Esophagus squamous epithelium (tissue), 5 donors: ENCODE measurements at regions not wholly inside any gene's neighbourhood (a gene's known extent, or its start where the extent isn't known, plus 50 kb on each side); places are given as distances from the start of the nearest gene placed in this dataset.

Source experiments
- DNase-seq: peaks from one replicate; lab custom pipeline; 2025; lab: John Stamatoyannopoulos, UW
- H3K27ac ChIP-seq, 4 donors: fragments of 200-600 bp; sonication (generic); one replicate each; pipeline ENCODE4 v1.5.1; 2016 to 2019; ENCODE audit warnings: mild to moderate bottlenecking in 1 of 4
- H3K27me3 ChIP-seq, 4 donors: fragments of 200-600 bp; sonication (generic); 1 replicate in 3 of 4; 2 replicates in 1 of 4; pipeline versions ENCODE4 v1.5.1 to v1.6.0; 2017 to 2021; ENCODE audit warnings: antibody characterized with exemption in 1 of 4
- H3K36me3 ChIP-seq, 3 donors: fragments of 200-600 bp; sonication (generic); one replicate each; pipeline ENCODE4 v1.5.1; 2016 to 2019
- H3K4me1 ChIP-seq, 3 donors: fragments of 200-600 bp; sonication (generic); one replicate each; pipeline ENCODE4 v1.5.1; 2017 to 2019
- H3K4me3 ChIP-seq, 4 donors: fragments of 200-600 bp; sonication (generic); 1 replicate in 3 of 4; 2 replicates in 1 of 4; pipeline ENCODE4 v1.5.1; 2016 to 2019; ENCODE audit warnings: mild to moderate bottlenecking in 2 of 4, moderate library complexity in 1 of 4
- H3K9me3 ChIP-seq, 3 donors: fragments of 200-600 bp; sonication (generic); one replicate each; pipeline ENCODE4 v1.5.1; 2016 to 2019
- POLR2A ChIP-seq, 4 donors: fragments of 450-650 bp; IDR thresholded peaks; one replicate each; pipeline ENCODE4 v1.6.1; 2017; ENCODE audit warnings: antibody characterized with exemption in 4 of 4, mild to moderate bottlenecking in 4 of 4, moderate library complexity in 3 of 4
- WGBS, 2 donors: methylation state at CpG; one replicate each; pipeline ENCODE4 v1.1.5; 2018; 5-methylcytosine and 5-hydroxymethylcytosine counted together
- intact Hi-C: fragments of 100-400 bp; cut with DNase I; formaldehyde crosslinking; loops from one replicate; pipeline ENCODE4 v1.15.0; 2022
- TF ChIP-seq, protein P1 (sequence below), 6 experiments: fragments of 450-650 bp in 4 of 6; fragments of 200-600 bp in 2 of 6; sonication (generic) in 2 of 6; IDR thresholded peaks; one replicate each; pipeline ENCODE4 v1.5.1; 2016 to 2019; ENCODE audit warnings: antibody characterized with exemption in 6 of 6, mild to moderate bottlenecking in 4 of 6, moderate library complexity in 4 of 6
- donor health status: DM: yes; HTN: yes; CAD: no.

DNA sequence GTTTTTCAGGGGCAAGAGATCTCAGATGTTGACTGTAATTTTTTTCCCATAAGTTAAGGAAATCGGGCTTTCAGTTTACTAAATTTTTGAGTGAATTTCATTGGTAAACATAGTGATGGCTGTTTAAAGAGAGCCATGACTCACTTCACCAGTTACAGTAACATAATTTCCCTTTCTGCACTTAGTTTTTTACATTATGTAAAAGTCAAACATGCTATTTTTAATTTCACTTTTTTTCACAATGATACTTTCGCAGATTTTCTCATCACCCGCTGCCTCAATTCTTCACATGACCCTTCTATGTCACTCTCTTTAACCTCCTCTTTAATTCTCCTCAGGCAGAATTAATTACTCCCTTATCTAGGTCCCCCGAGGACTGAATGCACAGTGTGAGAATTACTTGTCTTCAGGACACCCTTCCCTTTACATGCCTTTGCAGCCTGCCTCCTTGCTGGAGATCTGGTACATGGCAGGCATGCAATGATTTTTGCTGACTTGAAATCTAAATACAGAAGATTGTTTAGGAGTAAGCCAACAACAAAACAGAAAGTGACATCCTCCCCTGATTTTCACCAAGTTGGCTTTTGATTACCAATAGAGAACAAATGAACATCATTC is 217.5 kb upstream of the S1PR3 start:
- DNase-seq, result no peak
- Histone ChIP-seq H3K9me3 (no peaks in the 10 kb centered on the region), H3K4me1 (peaks cover 0 to 21% (median 21%) of the 10 kb centered on the region in 3 donors), H3K27me3 (no peaks in the 10 kb centered on the region), H3K27ac (no peak overlapping the region), H3K4me3 (no peak overlapping the region), H3K36me3 (no peaks in the 10 kb centered on the region)
- WGBS, 2 donors, result 57 to 71% methylated on average over 4 of the region's 4 CpGs
- intact Hi-C loops, result loop anchor here (10.0 kb wide), 1 partner anchor 59 kb away; no protein-coding TSS in a partner anchor
- TF ChIP-seq POLR2A (IDR thresholded peaks at IDR 0.05), result no peak
- TF ChIP-seq, protein P1, sequence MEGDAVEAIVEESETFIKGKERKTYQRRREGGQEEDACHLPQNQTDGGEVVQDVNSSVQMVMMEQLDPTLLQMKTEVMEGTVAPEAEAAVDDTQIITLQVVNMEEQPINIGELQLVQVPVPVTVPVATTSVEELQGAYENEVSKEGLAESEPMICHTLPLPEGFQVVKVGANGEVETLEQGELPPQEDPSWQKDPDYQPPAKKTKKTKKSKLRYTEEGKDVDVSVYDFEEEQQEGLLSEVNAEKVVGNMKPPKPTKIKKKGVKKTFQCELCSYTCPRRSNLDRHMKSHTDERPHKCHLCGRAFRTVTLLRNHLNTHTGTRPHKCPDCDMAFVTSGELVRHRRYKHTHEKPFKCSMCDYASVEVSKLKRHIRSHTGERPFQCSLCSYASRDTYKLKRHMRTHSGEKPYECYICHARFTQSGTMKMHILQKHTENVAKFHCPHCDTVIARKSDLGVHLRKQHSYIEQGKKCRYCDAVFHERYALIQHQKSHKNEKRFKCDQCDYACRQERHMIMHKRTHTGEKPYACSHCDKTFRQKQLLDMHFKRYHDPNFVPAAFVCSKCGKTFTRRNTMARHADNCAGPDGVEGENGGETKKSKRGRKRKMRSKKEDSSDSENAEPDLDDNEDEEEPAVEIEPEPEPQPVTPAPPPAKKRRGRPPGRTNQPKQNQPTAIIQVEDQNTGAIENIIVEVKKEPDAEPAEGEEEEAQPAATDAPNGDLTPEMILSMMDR (IDR thresholded peaks at IDR 0.05), result no peak

DNA sequence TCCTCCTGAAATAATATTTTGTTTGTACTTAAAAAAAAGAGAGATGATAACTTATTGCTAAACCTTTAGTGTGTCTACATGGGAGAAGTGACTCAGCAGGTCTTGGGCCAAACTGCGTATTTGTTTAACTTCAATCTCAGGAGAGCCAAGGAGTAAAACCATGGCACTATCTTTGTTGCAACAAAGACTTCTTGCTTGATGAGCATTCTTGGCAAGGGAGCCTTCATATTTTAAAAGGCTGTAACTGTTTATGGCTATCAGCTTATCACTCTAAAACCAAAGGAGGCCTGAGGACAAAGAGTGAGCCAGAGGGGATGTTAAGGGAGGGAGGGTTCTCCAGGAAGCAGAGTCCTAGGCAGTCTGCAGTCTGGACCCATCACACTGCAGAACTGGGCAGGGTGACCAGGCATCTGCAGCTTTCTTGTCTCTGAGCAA is 216.2 kb upstream of the S1PR3 start:
- WGBS, 2 donors, result 14 to 19% methylated on average over 1 of the region's 1 CpG

GRCh38 chr9:88775559-88775958 is 215.7 kb upstream of the S1PR3 start:
- TF ChIP-seq, protein P1 (IDR thresholded peaks at IDR 0.05), result no peak
- TF ChIP-seq POLR2A (IDR thresholded peaks at IDR 0.05), result no peak
- H3K9me3 ChIP-seq, result no peaks in the 10 kb centered on the region
- DNase-seq, result no peak

More for the DNA sequence above, 216.2 kb upstream of the S1PR3 start:
- H3K27ac ChIP-seq, result peak overlapping the region in 2 of 4 donors; percentile 26 to 54
- DNase-seq, result no peak
- no peak overlapping the region for H3K4me3 ChIP-seq
- no peaks in the 10 kb centered on the region for H3K27me3 ChIP-seq
- no peaks in the 10 kb centered on the region for H3K36me3 ChIP-seq
- TF ChIP-seq, protein P1 (IDR thresholded peaks at IDR 0.05), result no peak
- TF ChIP-seq POLR2A (IDR thresholded peaks at IDR 0.05), result no peak
- intact Hi-C loops, result loop anchor here (10.0 kb wide), 1 partner anchor 60 kb away; no protein-coding TSS in a partner anchor
- peaks cover 0 to 21% (median 21%) of the 10 kb centered on the region in 3 donors for H3K4me1 ChIP-seq
- H3K9me3 ChIP-seq, result no peaks in the 10 kb centered on the region

GRCh38 chr9:88775966-88776365 is 215.3 kb upstream of the S1PR3 start:
- Histone ChIP-seq H3K27me3 (no peaks in the 10 kb centered on the region), H3K36me3 (no peaks in the 10 kb centered on the region), H3K27ac (peak overlapping the region in 1 of 4 donors; percentile 19), H3K4me3 (no peak overlapping the region), H3K9me3 (no peaks in the 10 kb centered on the region), H3K4me1 (peaks cover 0 to 21% (median 21%) of the 10 kb centered on the region in 3 donors)
- DNase-seq, result no peak
- 93 to 94% methylated on average over 3 of the region's 3 CpGs for WGBS, 2 donors
- TF ChIP-seq, protein P1 (IDR thresholded peaks at IDR 0.05), result no peak
- no peak for TF ChIP-seq POLR2A (IDR thresholded peaks at IDR 0.05)
- intact Hi-C loops, result loop anchor here (10.0 kb wide), 1 partner anchor 61 kb away; no protein-coding TSS in a partner anchor

More at GRCh38 chr9:88775559-88775958, 215.7 kb upstream of the S1PR3 start:
- intact Hi-C loops, result loop anchor here (10.0 kb wide), 1 partner anchor 61 kb away; no protein-coding TSS in a partner anchor
- 51 to 75% methylated on average over 5 to 6 of the region's 6 CpGs for WGBS, 2 donors
- Histone ChIP-seq H3K4me1 (peaks cover 0 to 21% (median 21%) of the 10 kb centered on the region in 3 donors), H3K4me3 (no peak overlapping the region), H3K27ac (peak overlapping the region in 2 of 4 donors; percentile 26 to 54), H3K27me3 (no peaks in the 10 kb centered on the region), H3K36me3 (no peaks in the 10 kb centered on the region)
